ENCODE measurements at regions not wholly inside any gene's neighbourhood (a gene's known extent, or its start where the extent isn't known, plus 50 kb on each side); places are given as distances from the start of the nearest gene placed in this dataset.

DNA sequence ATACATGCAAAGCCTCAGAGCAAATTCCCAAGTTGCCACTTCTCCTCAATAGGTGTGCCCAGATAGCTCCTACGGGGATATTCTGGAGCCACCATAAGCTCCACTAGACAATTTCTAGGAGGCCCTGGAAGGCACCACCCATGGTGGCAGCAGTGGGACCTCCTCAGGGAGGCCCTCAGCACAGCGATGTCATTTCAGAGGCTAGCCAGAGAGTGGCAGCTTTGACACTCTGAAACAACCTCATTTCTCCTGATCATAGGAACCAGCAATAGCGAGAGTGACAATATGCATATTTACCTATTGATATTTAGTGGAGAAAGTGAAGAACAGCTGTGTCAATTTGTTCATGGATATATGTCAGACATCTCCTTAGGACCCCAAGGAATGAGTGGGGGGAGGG lies 612.3 kb downstream of the SOX5 start:
- FAIRE-seq = no peak
- no peaks in the 10 kb centered on the region for H3K4me1 ChIP-seq
- H3K27ac ChIP-seq = no peak overlapping the region
- ChIA-PET POLR2A (no interaction called here), CTCF (no interaction called here)
- 0% methylated on average over 3 of the region's 3 CpGs for WGBS (ENCODE audit: missing lambda C conversion rate)
- TF ChIP-seq MYC (IDR thresholded peaks at IDR 0.05; ENCODE audit: borderline replicate concordance, low read length) = no peak
- TF ChIP-seq, protein P1, sequence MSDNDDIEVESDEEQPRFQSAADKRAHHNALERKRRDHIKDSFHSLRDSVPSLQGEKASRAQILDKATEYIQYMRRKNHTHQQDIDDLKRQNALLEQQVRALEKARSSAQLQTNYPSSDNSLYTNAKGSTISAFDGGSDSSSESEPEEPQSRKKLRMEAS (IDR thresholded peaks at IDR 0.05) = no peak
- TF ChIP-seq, protein P2, sequence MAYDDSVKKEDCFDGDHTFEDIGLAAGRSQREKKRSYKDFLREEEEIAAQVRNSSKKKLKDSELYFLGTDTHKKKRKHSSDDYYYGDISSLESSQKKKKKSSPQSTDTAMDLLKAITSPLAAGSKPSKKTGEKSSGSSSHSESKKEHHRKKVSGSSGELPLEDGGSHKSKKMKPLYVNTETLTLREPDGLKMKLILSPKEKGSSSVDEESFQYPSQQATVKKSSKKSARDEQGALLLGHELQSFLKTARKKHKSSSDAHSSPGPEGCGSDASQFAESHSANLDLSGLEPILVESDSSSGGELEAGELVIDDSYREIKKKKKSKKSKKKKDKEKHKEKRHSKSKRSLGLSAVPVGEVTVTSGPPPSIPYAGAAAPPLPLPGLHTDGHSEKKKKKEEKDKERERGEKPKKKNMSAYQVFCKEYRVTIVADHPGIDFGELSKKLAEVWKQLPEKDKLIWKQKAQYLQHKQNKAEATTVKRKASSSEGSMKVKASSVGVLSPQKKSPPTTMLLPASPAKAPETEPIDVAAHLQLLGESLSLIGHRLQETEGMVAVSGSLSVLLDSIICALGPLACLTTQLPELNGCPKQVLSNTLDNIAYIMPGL (CRISPR knock-in tag; IDR thresholded peaks at IDR 0.05; ENCODE audit: borderline replicate concordance) = no peak
- no peak for TF ChIP-seq HOXB5 (CRISPR knock-in tag; IDR thresholded peaks at IDR 0.05)
- TF ChIP-seq EHMT2 (IDR thresholded peaks at IDR 0.05; ENCODE audit: low read depth) = no peak
- no peak for TF ChIP-seq ZFP36 (IDR thresholded peaks at IDR 0.05; ENCODE audit: borderline replicate concordance, partially characterized antibody)
- no peak for TF ChIP-seq HOXA7 (CRISPR knock-in tag; IDR thresholded peaks at IDR 0.05)
- TF ChIP-seq MAZ (IDR thresholded peaks at IDR 0.05; ENCODE audit: borderline replicate concordance, low read depth, low read length) = no peak
- TF ChIP-seq, protein P3, sequence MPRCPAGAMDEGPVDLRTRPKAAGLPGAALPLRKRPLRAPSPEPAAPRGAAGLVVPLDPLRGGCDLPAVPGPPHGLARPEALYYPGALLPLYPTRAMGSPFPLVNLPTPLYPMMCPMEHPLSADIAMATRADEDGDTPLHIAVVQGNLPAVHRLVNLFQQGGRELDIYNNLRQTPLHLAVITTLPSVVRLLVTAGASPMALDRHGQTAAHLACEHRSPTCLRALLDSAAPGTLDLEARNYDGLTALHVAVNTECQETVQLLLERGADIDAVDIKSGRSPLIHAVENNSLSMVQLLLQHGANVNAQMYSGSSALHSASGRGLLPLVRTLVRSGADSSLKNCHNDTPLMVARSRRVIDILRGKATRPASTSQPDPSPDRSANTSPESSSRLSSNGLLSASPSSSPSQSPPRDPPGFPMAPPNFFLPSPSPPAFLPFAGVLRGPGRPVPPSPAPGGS (IDR thresholded peaks at IDR 0.05) = no peak
- TF ChIP-seq TP53 (CRISPR knock-in tag; IDR thresholded peaks at IDR 0.05) = no peak
- no peak for TF ChIP-seq PHF8 (IDR thresholded peaks at IDR 0.05; ENCODE audit: borderline replicate concordance, low read depth)
- H3K9me3 ChIP-seq = no peaks in the 10 kb centered on the region
- H3K4me2 ChIP-seq = no peak overlapping the region
- no peak overlapping the region for H3K4me3 ChIP-seq
- no peak for DNase-seq (ENCODE audit: low read depth in 1 of 2, low spot score in 1 of 2)
- ATAC-seq = no peak

- Histone ChIP-seq H3K27ac (no peak overlapping the region), H3K4me2 (no peak overlapping the region), H3K4me1 (no peaks in the 10 kb centered on the region), H3K9me3 (no peaks in the 10 kb centered on the region), H3K4me3 (no peak overlapping the region)
- DNase-seq (ENCODE audit: low read depth in 1 of 2, low spot score in 1 of 2) = no peak
- ChIA-PET CTCF (no interaction called here), POLR2A (no interaction called here)
- TF ChIP-seq JUNB (IDR thresholded peaks at IDR 0.05) (no peak), MAZ (IDR thresholded peaks at IDR 0.05; ENCODE audit: borderline replicate concordance, low read depth, low read length) (no peak)
- TF ChIP-seq, protein P2 (CRISPR knock-in tag; IDR thresholded peaks at IDR 0.05; ENCODE audit: borderline replicate concordance) = no peak
- FAIRE-seq = no peak
- 0% methylated on average over 1 of the region's 1 CpG for WGBS (ENCODE audit: missing lambda C conversion rate)
- no peak for ATAC-seq
Observed at GRCh38 chr12:23340351-23340750, 609.1 kb downstream of the SOX5 start.

- TF ChIP-seq NR3C1 (IDR thresholded peaks at IDR 0.05) (no peak), HOXB13 (CRISPR knock-in tag; IDR thresholded peaks at IDR 0.05; ENCODE audit: low read depth) (no peak), SREBF2 (IDR thresholded peaks at IDR 0.05) (no peak), PHF8 (IDR thresholded peaks at IDR 0.05; ENCODE audit: borderline replicate concordance, low read depth) (no peak), RNF2 (IDR thresholded peaks at IDR 0.05; ENCODE audit: borderline replicate concordance, low read depth) (no peak), HOXA7 (CRISPR knock-in tag; IDR thresholded peaks at IDR 0.05) (no peak), CBX2 (IDR thresholded peaks at IDR 0.05; ENCODE audit: borderline replicate concordance, low read depth) (no peak), ATOH8 (CRISPR knock-in tag; IDR thresholded peaks at IDR 0.05; ENCODE audit: low read depth) (no peak), ZFP36 (IDR thresholded peaks at IDR 0.05; ENCODE audit: borderline replicate concordance, partially characterized antibody) (no peak), JUNB (IDR thresholded peaks at IDR 0.05) (no peak), CHD2 (IDR thresholded peaks at IDR 0.05; ENCODE audit: low read length, partially characterized antibody) (no peak), FOXS1 (CRISPR knock-in tag; IDR thresholded peaks at IDR 0.05) (no peak), CBX8 (IDR thresholded peaks at IDR 0.05) (no peak), HEYL (CRISPR knock-in tag; IDR thresholded peaks at IDR 0.05) (no peak)
- TF ChIP-seq, protein P3 (IDR thresholded peaks at IDR 0.05) = no peak
- TF ChIP-seq, protein P2 (CRISPR knock-in tag; IDR thresholded peaks at IDR 0.05; ENCODE audit: borderline replicate concordance) = no peak
- H3K9me3 ChIP-seq = no peaks in the 10 kb centered on the region
- no peak overlapping the region for H3K4me3 ChIP-seq
- FAIRE-seq (no peak), DNase-seq (ENCODE audit: low read depth in 1 of 2, low spot score in 1 of 2) (no peak), ATAC-seq (no peak)
- WGBS (ENCODE audit: missing lambda C conversion rate) = 2% methylated on average over 1 of the region's 1 CpG
- H3K4me1 ChIP-seq = no peaks in the 10 kb centered on the region
- H3K4me2 ChIP-seq = no peak overlapping the region
- ChIA-PET POLR2A (no interaction called here), CTCF (no interaction called here)
- H3K27ac ChIP-seq = no peak overlapping the region
Observed at GRCh38 chr12:23342407-23342806, 607.1 kb downstream of the SOX5 start.

All from A549 (cell line).